Upper lobe of left lung (tissue), 4 donors: ENCODE measurements at regions not wholly inside any gene's neighbourhood (a gene's known extent, or its start where the extent isn't known, plus 50 kb on each side); places are given as distances from the start of the nearest gene placed in this dataset.

ENCODE experiments used
- POLR2A ChIP-seq, 4 donors: fragments of 450-650 bp; IDR thresholded peaks; one replicate each; pipeline ENCODE4 v1.5.1; 2016 to 2017; ENCODE audit warnings: antibody characterized with exemption in 4 of 4, mild to moderate bottlenecking in 2 of 4
- POLR2AphosphoS5 ChIP-seq, 2 donors: sonication (generic); formaldehyde crosslinking; IDR thresholded peaks; one replicate each; pipeline ENCODE4 v1.5.1; 2017; ENCODE audit warnings: antibody characterized with exemption in 2 of 2
- TF ChIP-seq, protein P1 (sequence below), 6 experiments: fragments of 450-650 bp in 4 of 6; fragments of 200-600 bp in 2 of 6; sonication (generic) in 2 of 6; IDR thresholded peaks; one replicate each; pipeline ENCODE4 v1.5.1; 2016 to 2019; ENCODE audit warnings: antibody characterized with exemption in 6 of 6

DNA sequence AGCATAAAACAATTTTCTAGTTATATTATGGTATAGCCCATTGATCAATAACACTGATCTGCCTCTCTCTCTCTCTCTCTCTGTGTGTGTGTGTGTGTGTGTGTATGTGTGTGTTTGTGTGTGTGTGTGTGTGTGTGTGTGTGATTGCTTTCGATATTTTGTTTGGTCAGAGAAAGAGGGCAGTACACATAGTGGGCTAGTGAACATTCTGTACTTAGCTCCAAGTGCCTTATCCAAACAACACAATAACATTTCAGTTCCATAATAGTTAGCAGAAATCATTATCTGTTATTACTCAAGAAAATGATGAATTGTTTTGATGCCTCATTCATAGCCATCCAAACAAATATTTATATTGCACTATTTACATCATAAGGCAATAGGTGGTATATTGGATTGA, 979.1 kb upstream of the CITED2 start:
- TF ChIP-seq, protein P1, sequence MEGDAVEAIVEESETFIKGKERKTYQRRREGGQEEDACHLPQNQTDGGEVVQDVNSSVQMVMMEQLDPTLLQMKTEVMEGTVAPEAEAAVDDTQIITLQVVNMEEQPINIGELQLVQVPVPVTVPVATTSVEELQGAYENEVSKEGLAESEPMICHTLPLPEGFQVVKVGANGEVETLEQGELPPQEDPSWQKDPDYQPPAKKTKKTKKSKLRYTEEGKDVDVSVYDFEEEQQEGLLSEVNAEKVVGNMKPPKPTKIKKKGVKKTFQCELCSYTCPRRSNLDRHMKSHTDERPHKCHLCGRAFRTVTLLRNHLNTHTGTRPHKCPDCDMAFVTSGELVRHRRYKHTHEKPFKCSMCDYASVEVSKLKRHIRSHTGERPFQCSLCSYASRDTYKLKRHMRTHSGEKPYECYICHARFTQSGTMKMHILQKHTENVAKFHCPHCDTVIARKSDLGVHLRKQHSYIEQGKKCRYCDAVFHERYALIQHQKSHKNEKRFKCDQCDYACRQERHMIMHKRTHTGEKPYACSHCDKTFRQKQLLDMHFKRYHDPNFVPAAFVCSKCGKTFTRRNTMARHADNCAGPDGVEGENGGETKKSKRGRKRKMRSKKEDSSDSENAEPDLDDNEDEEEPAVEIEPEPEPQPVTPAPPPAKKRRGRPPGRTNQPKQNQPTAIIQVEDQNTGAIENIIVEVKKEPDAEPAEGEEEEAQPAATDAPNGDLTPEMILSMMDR (IDR thresholded peaks at IDR 0.05) = no peak
- TF ChIP-seq POLR2A (IDR thresholded peaks at IDR 0.05) = no peak
- TF ChIP-seq POLR2AphosphoS5 (IDR thresholded peaks at IDR 0.05) = no peak
